Esophagus muscularis mucosa (tissue), 4 donors: ENCODE measurements at regions not wholly inside any gene's neighbourhood (a gene's known extent, or its start where the extent isn't known, plus 50 kb on each side); places are given as distances from the start of the nearest gene placed in this dataset.

Experiments
- DNase-seq: peaks from one replicate; pipeline ENCODE4 v3.0.0-alpha.2; 2017; ENCODE audit errors: extremely low spot score
- H3K27ac ChIP-seq, 4 donors: fragments of 200-600 bp; sonication (generic); replicated peaks in 1 of 4; 1 replicate in 3 of 4; 2 replicates in 1 of 4; pipeline ENCODE4 v1.5.1; 2016 to 2019; ENCODE audit warnings: mild to moderate bottlenecking in 1 of 4
- H3K27me3 ChIP-seq, 4 donors: fragments of 200-600 bp; sonication (generic); one replicate each; pipeline versions ENCODE4 v1.5.1 to v1.6.0; 2016 to 2019
- H3K36me3 ChIP-seq, 4 donors: fragments of 200-600 bp; sonication (generic); one replicate each; pipeline ENCODE4 v1.5.1; 2016 to 2019
- H3K4me1 ChIP-seq, 4 donors: fragments of 200-600 bp; sonication (generic); one replicate each; pipeline ENCODE4 v1.5.1; 2016 to 2019
- H3K4me3 ChIP-seq, 4 donors: fragments of 200-600 bp; sonication (generic); 1 replicate in 2 of 4; 2 replicates in 2 of 4; pipeline ENCODE4 v1.5.1; 2016 to 2019; ENCODE audit warnings: mild to moderate bottlenecking in 4 of 4, moderate library complexity in 1 of 4
- H3K9me3 ChIP-seq, 4 donors: fragments of 200-600 bp; sonication (generic); 1 replicate in 3 of 4; 2 replicates in 1 of 4; pipeline ENCODE4 v1.5.1; 2016 to 2019
- CTCF ChIP-seq, 3 experiments: fragments of 200-600 bp in 2 of 3; fragments of 450-650 bp in 1 of 3; sonication (generic) in 2 of 3; IDR thresholded peaks; one replicate each; pipeline ENCODE4 v1.5.1; 2017 to 2019; ENCODE audit warnings: antibody characterized with exemption in 3 of 3, mild to moderate bottlenecking in 2 of 3, moderate library complexity in 1 of 3
- EP300 ChIP-seq: sonication (generic); formaldehyde crosslinking; IDR thresholded peaks from one replicate; pipeline ENCODE4 v1.6.1; 2017; ENCODE audit warnings: antibody characterized with exemption
- POLR2A ChIP-seq: fragments of 450-650 bp; IDR thresholded peaks from one replicate; pipeline ENCODE4 v1.6.1; 2017; ENCODE audit warnings: antibody characterized with exemption, moderate library complexity, mild to moderate bottlenecking, low read depth
- POLR2AphosphoS5 ChIP-seq, 2 donors: sonication (generic); formaldehyde crosslinking; IDR thresholded peaks; one replicate each; pipeline ENCODE4 v1.6.1; 2017; ENCODE audit warnings: antibody characterized with exemption in 2 of 2
- WGBS: methylation state at CpG from one replicate; pipeline ENCODE4 v1.1.5; 2018; 5-methylcytosine and 5-hydroxymethylcytosine counted together
- intact Hi-C: fragments of 100-400 bp; cut with DNase I; formaldehyde crosslinking; loops from one replicate; pipeline ENCODE4 v1.15.1; 2023

GRCh38 chr14:77985211-77985615 is 185.0 kb upstream of the NRXN3 start:
- intact Hi-C loops = no loop called here
- H3K4me1 ChIP-seq = peaks cover 4 to 9% (median 8%) of the 10 kb centered on the region in 4 donors
- no peaks in the 10 kb centered on the region for H3K36me3 ChIP-seq
- WGBS = 54% methylated on average over 5 of the region's 5 CpGs
- TF ChIP-seq CTCF (IDR thresholded peaks at IDR 0.05) = no peak
- no peak overlapping the region for H3K4me3 ChIP-seq
- H3K27ac ChIP-seq = no peak overlapping the region
- DNase-seq = peak; percentile 55
- H3K27me3 ChIP-seq = peaks cover 0 to 19% (median 0%) of the 10 kb centered on the region in 4 donors
- no peaks in the 10 kb centered on the region for H3K9me3 ChIP-seq

- H3K27me3 ChIP-seq = peaks cover 0 to 5% (median 0%) of the 10 kb centered on the region in 4 donors
- no peak for TF ChIP-seq EP300
- no peak for TF ChIP-seq POLR2A
- no peak for TF ChIP-seq POLR2AphosphoS5 (IDR thresholded peaks at IDR 0.05)
- no peak for TF ChIP-seq CTCF (IDR thresholded peaks at IDR 0.05)
- H3K27ac ChIP-seq = no peak overlapping the region
- H3K36me3 ChIP-seq = no peaks in the 10 kb centered on the region
- H3K9me3 ChIP-seq = no peaks in the 10 kb centered on the region
- no peak overlapping the region for H3K4me3 ChIP-seq
- intact Hi-C loops = no loop called here
- no peak for DNase-seq
- 80% methylated on average over 1 of the region's 1 CpG for WGBS
- no peaks in the 10 kb centered on the region for H3K4me1 ChIP-seq
Measured at GRCh38 chr14:77986773-77987172, 183.4 kb upstream of the NRXN3 start.

GRCh38 chr14:77988096-77988870 is 181.9 kb upstream of the NRXN3 start:
- Histone ChIP-seq H3K27me3 (no peaks in the 10 kb centered on the region), H3K27ac (peak overlapping the region in 3 of 4 donors; percentile 25 to 37 (median 35)), H3K36me3 (no peaks in the 10 kb centered on the region), H3K4me1 (no peaks in the 10 kb centered on the region), H3K9me3 (no peaks in the 10 kb centered on the region), H3K4me3 (no peak overlapping the region)
- WGBS = 66% methylated on average over 7 of the region's 7 CpGs
- intact Hi-C loops = no loop called here
- TF ChIP-seq POLR2AphosphoS5 (IDR thresholded peaks at IDR 0.05) = no peak
- TF ChIP-seq CTCF (IDR thresholded peaks at IDR 0.05) = no peak
- TF ChIP-seq EP300 = no peak
- TF ChIP-seq POLR2A = no peak
- no peak for DNase-seq

GRCh38 chr14:77988970-77989369 is 181.2 kb upstream of the NRXN3 start:
- no peaks in the 10 kb centered on the region for H3K4me1 ChIP-seq
- intact Hi-C loops = no loop called here
- DNase-seq = no peak
- H3K9me3 ChIP-seq = no peaks in the 10 kb centered on the region
- H3K27me3 ChIP-seq = no peaks in the 10 kb centered on the region
- H3K4me3 ChIP-seq = no peak overlapping the region
- H3K36me3 ChIP-seq = no peaks in the 10 kb centered on the region
- TF ChIP-seq POLR2A (no peak), POLR2AphosphoS5 (IDR thresholded peaks at IDR 0.05) (no peak), CTCF (IDR thresholded peaks at IDR 0.05) (no peak), EP300 (no peak)
- WGBS = 65% methylated on average over 2 of the region's 2 CpGs
- H3K27ac ChIP-seq = peak overlapping the region in 3 of 4 donors; percentile 25 to 37 (median 35)
